ENCODE measurements at regions not wholly inside any gene's neighbourhood (a gene's known extent, or its start where the extent isn't known, plus 50 kb on each side); places are given as distances from the start of the nearest gene placed in this dataset.

DNA sequence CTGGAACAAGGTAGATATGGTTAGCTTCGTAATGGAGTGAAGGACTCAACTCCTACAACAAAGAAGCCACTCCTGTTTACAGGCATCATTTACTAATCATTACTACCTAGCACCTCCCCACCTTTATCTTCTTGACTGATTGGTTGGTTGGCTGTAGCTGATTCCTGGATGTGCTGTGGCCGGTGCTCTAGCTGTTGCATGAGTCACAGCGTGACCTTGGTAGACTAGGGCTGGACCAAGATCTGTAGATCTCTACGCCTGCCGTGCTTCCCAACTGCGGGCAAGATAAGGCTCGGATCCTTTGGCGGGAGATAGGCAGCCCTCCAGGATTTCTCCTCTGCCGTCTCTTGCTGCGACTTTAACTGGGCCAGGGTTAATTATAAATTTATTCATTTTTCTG, 194.3 kb upstream of the SOX11 start:
- H3K4me3 ChIP-seq (replicated peaks; ENCODE audit: low read depth, low read length): no peak overlapping the region
- no peak for DNase-seq (ENCODE audit: low read depth)
- TF ChIP-seq, protein P1, sequence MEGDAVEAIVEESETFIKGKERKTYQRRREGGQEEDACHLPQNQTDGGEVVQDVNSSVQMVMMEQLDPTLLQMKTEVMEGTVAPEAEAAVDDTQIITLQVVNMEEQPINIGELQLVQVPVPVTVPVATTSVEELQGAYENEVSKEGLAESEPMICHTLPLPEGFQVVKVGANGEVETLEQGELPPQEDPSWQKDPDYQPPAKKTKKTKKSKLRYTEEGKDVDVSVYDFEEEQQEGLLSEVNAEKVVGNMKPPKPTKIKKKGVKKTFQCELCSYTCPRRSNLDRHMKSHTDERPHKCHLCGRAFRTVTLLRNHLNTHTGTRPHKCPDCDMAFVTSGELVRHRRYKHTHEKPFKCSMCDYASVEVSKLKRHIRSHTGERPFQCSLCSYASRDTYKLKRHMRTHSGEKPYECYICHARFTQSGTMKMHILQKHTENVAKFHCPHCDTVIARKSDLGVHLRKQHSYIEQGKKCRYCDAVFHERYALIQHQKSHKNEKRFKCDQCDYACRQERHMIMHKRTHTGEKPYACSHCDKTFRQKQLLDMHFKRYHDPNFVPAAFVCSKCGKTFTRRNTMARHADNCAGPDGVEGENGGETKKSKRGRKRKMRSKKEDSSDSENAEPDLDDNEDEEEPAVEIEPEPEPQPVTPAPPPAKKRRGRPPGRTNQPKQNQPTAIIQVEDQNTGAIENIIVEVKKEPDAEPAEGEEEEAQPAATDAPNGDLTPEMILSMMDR (IDR thresholded peaks at IDR 0.05; ENCODE audit: low read length, missing control alignments): no peak

DNA sequence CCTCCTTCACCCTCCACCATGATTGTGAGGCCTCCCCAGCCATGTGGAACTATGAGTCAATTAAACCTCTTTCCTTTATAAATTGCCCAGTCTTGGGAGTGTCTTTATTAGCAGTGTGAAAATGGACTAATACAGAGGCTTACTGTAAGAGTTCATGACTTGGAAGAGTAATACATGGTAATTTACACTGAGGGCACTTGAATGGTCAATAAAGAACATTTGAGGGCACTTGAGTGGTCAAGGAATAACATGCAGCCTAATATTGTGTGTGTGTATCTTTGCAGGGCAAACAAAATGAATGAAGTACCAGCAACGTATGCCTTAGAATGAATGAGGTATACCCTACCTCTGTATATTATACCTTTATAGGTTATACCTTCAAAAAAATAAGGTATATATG, 190.4 kb upstream of the SOX11 start:
- TF ChIP-seq, protein P1 (IDR thresholded peaks at IDR 0.05; ENCODE audit: low read length, missing control alignments): no peak
- DNase-seq (ENCODE audit: low read depth): no peak
- no peak overlapping the region for H3K4me3 ChIP-seq (replicated peaks; ENCODE audit: low read depth, low read length)

DNA sequence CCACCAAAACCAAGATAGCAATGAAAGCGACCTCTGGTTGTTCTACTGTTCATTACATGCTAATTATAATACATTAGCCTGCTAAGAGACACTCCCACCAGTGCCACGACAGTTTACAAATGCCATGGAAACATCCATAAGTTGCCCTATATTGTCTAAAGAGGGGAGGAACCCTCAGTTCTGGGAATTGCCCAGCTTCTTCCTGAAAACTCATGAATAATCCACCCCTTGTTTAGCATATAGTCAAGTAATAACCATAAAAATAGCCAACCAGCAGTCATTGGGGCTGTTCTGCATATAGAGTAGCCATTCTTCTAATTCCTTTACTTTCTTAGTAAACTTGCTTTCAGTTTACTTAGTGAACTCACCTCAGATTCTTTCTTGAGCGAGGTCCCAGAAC, 189.8 kb upstream of the SOX11 start:
- TF ChIP-seq, protein P1 (IDR thresholded peaks at IDR 0.05; ENCODE audit: low read length, missing control alignments): no peak
- no peak for DNase-seq (ENCODE audit: low read depth)
- H3K4me3 ChIP-seq (replicated peaks; ENCODE audit: low read depth, low read length): no peak overlapping the region

DNA sequence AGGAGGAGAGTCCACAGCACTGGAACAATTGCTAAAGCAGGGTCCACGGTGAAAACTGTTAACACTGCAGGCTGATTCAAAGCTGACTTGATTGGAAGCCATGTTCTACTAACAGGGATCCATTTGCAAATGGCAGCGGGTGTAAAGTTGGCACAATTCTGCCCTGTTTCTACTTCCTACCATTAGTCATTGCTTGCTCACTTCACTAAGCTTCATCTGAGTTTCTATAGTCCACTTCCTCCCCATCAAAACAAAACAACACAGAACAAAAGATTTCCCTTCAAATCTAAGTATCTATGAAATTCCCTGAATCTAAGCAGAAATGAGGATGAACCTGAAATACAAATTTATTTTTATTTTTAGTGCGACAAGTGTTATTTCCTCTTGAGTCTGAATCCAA, 187.4 kb upstream of the SOX11 start:
- TF ChIP-seq, protein P1 (IDR thresholded peaks at IDR 0.05; ENCODE audit: low read length, missing control alignments): no peak
- no peak for DNase-seq (ENCODE audit: low read depth)
- no peak overlapping the region for H3K4me3 ChIP-seq (replicated peaks; ENCODE audit: low read depth, low read length)

DNA sequence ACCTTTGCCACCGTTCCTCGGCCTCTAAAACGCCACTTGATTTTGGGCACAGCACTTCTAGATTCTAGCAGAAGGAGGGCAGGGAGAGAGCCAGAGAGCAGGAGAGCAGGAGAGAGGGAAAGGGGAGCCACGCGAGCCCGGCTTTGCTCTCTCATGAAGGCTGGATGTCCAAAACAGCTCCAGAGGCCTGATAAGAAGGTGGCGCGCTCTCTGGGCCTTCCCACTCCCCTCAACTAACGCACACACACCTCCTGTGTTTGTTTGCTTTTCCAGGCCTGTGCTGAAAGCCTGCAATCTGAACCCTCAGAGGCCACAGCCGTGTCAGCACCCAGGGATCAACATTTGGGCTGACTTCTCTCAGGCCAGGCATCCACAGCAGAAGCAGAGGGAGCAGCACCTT, 184.8 kb upstream of the SOX11 start:
- DNase-seq (ENCODE audit: low read depth): no peak
- TF ChIP-seq, protein P1 (IDR thresholded peaks at IDR 0.05; ENCODE audit: low read length, missing control alignments): no peak
- H3K4me3 ChIP-seq (replicated peaks; ENCODE audit: low read depth, low read length): no peak overlapping the region

DNA sequence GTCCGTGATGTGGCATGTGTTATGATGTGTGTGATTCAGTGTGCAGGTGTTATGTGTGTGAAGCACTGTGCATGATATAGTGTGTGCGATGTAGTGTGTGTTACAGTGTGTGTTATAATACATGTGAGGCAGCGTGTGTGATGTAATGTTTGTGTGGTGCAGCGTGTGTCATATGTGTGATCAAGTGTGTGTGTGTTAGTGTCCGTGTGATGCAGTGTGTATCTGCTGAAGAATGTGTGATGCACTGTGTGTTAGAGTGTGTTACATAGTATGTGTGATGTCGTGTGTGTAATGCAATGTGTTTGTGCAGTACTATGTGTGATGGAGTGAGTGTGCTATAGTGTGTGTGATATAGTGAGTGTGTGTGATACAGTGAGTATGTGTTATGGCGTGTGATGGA, 182.8 kb upstream of the SOX11 start:
- DNase-seq (ENCODE audit: low read depth): no peak
- H3K4me3 ChIP-seq (replicated peaks; ENCODE audit: low read depth, low read length): no peak overlapping the region
- TF ChIP-seq, protein P1 (IDR thresholded peaks at IDR 0.05; ENCODE audit: low read length, missing control alignments): no peak

DNA sequence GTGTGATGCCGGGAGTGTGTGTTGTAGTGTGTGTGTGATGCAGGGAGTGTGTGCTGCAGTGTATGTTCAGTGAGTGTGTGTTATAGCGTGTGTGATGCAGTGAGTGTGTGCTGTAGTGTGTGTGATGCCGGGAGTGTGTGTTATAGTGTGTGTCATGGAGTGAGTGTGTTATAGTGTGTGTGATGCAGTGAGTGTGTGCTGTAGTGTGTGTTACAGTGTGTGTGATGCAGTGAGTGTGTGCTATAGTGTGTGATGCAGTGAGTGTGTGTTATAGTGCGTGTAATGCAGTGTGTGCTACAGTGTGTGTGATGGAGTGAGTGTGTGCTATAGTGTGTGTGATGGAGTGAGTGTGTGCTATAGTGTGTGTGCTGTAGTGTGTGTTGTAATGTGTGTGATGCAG, 182.1 kb upstream of the SOX11 start:
- H3K4me3 ChIP-seq (replicated peaks; ENCODE audit: low read depth, low read length): no peak overlapping the region
- no peak for DNase-seq (ENCODE audit: low read depth)
- TF ChIP-seq, protein P1 (IDR thresholded peaks at IDR 0.05; ENCODE audit: low read length, missing control alignments): no peak

All from fibroblast of pulmonary artery (primary cell).